GM21529 (cell line): ENCODE measurements at regions not wholly inside any gene's neighbourhood (a gene's known extent, or its start where the extent isn't known, plus 50 kb on each side); places are given as distances from the start of the nearest gene placed in this dataset.

Experiments
- ATAC-seq: cut with Tn5 transposase; IDR thresholded peaks from one replicate; pipeline ENCODE4 v1.9.1; 2021; ENCODE audit not compliant: unreplicated experiment

- no peak for ATAC-seq
These were observed 261.2 kb upstream of the NDST4 start for GRCh38 chr4:115374621-115375020.

GRCh38 chr4:115370490-115370889 is 257.1 kb upstream of the NDST4 start:
- ATAC-seq: no peak

- no peak for ATAC-seq
These were observed 256.6 kb upstream of the NDST4 start for GRCh38 chr4:115370012-115370411.

GRCh38 chr4:115366390-115366789 is 253.0 kb upstream of the NDST4 start:
- no peak for ATAC-seq

- no peak for ATAC-seq
These were observed 251.8 kb upstream of the NDST4 start for GRCh38 chr4:115365185-115365584.

- ATAC-seq: no peak
These were observed 248.4 kb upstream of the NDST4 start for GRCh38 chr4:115361781-115362180.

- ATAC-seq: no peak
These were observed 247.0 kb upstream of the NDST4 start for GRCh38 chr4:115360431-115360830.

GRCh38 chr4:115357776-115358175 is 244.4 kb upstream of the NDST4 start:
- no peak for ATAC-seq

- no peak for ATAC-seq
These were observed 242.8 kb upstream of the NDST4 start for GRCh38 chr4:115356176-115356575.

GRCh38 chr4:115355329-115355728 is 241.9 kb upstream of the NDST4 start:
- ATAC-seq: no peak

- no peak for ATAC-seq
These were observed 239.9 kb upstream of the NDST4 start for GRCh38 chr4:115353370-115353769.

GRCh38 chr4:115343171-115343570 is 229.8 kb upstream of the NDST4 start:
- no peak for ATAC-seq

- ATAC-seq: peak; percentile 71
These were observed 221.5 kb upstream of the NDST4 start for GRCh38 chr4:115334736-115335411.

- ATAC-seq: no peak
These were observed 218.7 kb upstream of the NDST4 start for GRCh38 chr4:115332078-115332477.

GRCh38 chr4:115331241-115331640 is 217.8 kb upstream of the NDST4 start:
- no peak for ATAC-seq

GRCh38 chr4:115325836-115326235 is 212.4 kb upstream of the NDST4 start:
- ATAC-seq: no peak

- ATAC-seq: no peak
These were observed 209.8 kb upstream of the NDST4 start for GRCh38 chr4:115323106-115323707.

GRCh38 chr4:115315182-115315581 is 201.8 kb upstream of the NDST4 start:
- no peak for ATAC-seq

GRCh38 chr4:115310641-115311040 is 197.2 kb upstream of the NDST4 start:
- ATAC-seq: no peak

GRCh38 chr4:115294717-115295116 is 181.3 kb upstream of the NDST4 start:
- ATAC-seq: no peak

- no peak for ATAC-seq
These were observed 179.7 kb upstream of the NDST4 start for GRCh38 chr4:115293093-115293462.

- no peak for ATAC-seq
These were observed 179.1 kb upstream of the NDST4 start for GRCh38 chr4:115292320-115293092.
